NCI-H2171 treated with DMSO at 0.1 percent for 48 hours (cell line): ENCODE measurements at regions not wholly inside any gene's neighbourhood (a gene's known extent, or its start where the extent isn't known, plus 50 kb on each side); places are given as distances from the start of the nearest gene placed in this dataset.

Source experiments
- DNase-seq: peaks from one replicate; lab custom pipeline; 2025; lab: John Stamatoyannopoulos, UW

DNA sequence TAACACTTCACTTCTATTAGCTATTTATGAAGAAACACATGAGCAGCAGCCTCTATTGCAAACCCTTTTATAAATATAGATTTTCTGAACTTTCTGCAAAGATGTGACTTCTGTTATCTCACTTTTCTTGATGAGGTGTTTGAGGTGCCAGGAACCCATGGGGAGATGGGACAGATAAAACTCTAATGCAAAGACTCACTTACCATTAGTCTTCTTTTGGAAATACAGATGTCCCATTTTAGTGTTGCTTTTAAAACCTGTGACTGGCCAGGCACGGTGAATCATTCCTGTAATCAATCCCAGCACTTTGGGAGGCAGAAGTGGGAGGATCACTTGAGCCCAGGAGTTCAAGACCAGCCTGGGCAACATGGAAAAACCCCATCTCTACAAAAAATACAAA lies 171.3 kb upstream of the GAS1 start:
- DNase-seq, result no peak

DNA sequence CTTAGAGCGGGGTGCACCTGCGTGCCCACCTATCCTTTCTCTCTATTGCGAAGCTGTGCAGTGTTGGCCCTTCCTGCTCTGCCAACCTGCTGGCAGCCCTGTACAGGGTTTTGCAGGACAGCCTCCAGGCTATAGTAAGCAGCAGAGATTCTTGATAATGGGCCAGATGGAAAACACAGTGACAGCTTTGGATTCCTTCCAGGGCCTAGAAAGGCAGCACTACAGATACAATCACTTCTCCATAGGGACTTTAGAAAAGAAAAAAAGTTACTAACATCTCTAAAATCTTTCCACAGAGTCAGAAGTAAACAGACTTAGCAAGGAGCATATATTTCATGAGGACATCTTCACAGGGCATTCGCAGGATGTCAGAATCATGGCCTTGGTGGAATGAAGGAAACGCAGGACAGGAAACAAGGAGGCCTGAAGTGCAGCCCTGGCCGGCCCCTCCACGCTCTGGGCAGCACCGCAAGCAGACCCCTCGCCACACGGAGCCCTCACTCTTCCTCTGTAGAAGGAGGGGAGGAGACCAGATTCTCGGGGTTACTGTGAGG lies 172.1 kb upstream of the GAS1 start:
- peak; percentile 70 for DNase-seq

DNA sequence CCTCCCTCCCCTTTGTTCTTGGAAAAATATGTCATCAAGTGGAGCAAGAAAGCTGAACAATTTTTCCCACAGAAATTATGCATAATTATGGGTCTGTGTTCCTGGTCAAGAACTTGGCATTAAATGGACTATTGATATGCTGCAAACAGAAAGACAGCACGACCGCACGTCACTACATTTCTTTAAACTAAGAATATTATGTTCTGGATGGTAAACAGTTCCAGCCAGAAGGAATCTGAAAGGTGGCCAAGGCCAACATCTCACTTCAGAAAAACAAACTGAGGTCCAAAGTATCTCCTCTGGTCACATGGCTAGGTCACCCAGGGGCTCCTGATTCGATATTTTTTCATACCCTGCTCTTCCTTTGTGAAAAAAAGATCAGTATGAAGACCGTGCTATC lies 173.3 kb upstream of the GAS1 start:
- no peak for DNase-seq

DNA sequence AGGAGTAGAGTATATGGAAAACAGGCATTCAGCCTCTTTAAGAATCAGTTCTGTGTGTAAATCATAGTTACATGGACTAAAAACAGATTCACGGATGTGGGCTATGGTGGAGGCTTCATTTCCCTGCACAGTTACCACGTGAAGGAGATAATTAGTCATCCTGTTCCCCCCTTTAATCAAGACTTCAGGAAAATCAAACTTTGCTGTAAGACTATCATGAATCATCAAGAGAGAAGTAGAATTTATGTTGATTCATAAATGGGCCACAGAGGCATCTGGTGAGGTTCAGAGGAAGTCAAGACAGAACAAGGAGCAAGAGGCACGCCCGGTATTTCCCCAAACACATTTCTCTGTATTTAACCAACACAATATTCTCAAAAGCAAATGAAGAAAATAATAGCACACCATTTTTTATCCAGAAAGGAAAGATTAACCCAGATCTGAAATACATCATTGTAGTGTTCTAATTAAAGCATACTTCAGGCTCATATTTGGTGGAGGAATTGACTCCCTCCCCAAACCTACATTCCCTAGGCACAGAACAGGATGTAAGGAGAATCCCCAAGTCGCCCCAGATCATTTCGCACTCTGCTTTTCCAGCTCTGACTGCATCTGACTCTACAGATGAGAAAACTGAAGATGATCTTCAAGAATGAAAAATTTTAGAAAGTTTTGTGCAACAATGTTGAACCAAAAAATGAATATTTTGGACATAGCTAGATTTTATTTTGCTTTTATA lies 175.8 kb upstream of the GAS1 start:
- DNase-seq, result no peak

DNA sequence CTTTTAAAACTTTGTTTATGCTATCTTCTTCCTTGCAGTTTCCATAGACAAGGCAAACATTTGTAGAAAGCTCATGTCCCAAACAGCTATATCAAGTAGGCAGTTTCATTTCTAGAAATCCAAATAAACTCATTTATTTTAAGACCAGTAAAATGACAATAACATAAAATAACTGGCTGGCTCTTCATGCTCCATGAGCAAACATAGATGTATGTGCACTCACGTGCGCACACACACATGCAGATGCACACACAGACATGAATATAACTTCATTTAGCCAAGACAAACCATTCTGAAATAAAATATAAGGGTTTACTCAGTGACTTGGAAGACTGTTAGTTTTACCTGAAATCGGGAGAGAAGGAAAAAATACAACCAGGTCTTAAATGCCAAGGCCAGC lies 176.5 kb upstream of the GAS1 start:
- DNase-seq, result no peak

DNA sequence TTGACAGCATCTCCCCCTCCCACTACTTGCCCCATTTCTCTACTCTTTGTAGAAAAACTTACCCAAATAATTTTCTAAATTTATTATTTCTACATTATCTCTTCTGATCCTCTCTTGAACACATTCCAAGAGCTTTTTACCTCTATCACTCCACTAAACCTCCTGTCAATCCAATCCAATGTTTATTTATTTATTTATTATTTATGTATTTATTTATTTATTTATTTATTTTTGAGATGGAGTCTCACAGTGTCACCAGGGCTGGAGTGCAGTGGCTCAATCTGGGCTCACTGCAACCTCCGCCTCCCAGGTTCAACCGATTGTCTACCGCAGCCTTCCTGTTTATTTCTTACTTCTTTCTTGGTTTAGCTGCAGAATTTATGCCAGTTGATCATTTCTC lies 178.5 kb upstream of the GAS1 start:
- DNase-seq, result no peak

DNA sequence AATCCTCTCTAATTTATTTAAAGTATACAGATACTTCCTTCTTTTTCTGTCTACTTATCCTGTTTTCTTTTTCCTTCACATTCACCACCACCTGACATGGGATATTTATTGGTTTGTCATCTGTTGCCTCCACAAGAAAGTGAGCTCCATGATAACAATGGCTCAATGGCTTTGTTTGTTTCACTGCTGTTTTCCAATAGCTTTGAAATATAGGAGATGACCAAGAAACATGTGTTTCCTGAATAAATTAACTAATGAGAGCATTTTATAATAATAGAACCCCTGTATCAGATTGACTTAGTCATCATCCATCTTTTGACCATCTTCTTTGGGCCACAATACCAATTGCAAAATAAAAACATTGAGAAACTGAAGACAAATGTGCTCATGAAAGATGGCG lies 180.2 kb upstream of the GAS1 start:
- DNase-seq, result no peak

DNA sequence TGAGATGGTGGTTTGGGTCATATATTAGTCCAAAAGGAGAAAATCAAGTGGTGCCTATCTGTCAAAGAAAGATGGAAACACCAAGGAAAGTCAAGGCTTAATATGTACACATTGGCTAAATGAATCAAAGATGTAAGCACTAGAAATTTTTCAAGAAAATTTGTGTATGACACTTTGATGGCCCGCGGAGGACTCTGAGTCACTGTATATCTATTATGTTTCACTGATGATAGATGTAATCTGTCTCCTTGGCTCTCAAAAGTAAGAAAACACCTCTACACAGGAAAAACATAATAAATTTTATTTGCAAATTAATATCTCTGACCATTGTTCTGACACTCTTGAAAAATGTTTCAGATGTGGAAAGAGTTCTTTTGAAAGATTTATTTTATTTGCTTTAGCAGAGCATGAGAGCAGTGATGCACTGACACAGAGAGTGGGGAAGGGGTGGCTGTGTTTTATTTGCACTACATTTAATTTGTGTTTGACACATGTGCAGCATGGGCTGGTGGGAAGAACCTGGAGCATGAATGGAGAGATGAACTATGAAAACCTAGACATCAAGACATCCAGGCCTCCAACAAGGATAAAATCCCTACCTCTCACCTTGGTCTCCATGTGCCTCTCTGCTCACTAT lies 180.8 kb upstream of the GAS1 start:
- no peak for DNase-seq

DNA sequence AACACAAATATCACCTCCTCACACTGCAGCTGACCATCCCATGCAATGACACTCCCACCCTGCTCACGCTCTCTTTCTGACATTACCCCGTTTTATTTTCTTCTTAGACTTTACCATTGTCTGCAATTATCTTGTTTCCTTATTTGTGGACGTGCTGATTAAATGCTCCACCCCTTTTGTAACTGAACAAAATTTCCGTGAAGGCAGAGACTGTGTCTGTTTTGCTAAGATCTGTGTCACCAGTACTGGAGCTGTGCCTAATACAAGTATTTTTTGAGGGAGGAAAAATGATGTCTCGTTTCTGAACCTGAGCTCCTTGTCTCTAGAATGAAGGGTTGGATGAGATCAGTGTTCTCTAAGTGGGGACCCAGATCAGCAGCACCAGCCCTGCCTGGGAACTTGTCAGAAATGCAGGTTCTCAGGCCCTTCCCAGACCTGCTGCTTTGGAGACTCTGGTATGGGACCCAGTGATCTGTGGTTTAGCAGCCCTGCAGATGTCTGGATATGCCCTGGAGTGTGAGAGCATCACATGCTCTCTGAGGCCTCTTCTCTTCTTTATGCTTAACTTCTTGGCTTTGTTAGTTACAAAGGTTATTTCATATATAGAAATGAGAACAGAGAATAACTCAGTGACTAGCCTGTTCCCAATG lies 181.7 kb upstream of the GAS1 start:
- no peak for DNase-seq

DNA sequence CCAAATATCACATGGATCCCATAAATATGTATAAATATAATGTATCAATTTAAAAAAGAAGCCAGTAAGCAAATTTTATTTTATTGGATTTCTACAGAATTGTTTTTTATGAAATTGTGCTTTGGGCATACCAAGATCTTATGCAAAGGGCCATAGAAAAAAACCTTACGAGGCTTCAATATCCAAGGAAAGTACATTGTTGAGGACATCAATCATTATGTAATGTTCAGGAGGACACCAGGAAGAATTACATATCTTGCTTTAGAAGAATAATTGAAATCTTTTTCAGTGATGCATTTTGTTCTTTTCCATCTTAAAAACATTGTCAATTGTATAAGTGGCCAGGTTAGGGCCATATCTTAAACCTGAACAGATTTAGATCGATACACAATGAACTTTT lies 187.8 kb upstream of the GAS1 start:
- no peak for DNase-seq

DNA sequence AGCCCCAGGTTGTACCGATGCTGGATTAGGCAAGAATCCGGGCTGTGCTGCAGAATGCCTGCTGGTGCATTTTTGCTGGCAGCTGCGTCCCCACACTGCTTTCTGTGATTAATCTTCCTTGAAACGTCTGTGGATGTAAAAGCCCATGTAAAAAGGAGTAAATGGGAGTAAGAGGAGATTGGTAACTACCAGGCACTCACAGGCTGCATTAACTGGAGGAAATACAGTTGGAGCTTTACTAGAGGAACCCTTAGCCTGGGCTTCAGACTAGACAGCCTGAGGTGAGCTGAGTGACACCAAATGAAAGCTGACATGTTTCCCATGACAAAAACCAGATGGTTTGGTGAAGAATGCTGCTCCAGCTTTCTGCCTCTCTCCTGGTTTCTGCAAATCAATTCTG lies 190.4 kb upstream of the GAS1 start:
- peak; percentile 31 for DNase-seq

DNA sequence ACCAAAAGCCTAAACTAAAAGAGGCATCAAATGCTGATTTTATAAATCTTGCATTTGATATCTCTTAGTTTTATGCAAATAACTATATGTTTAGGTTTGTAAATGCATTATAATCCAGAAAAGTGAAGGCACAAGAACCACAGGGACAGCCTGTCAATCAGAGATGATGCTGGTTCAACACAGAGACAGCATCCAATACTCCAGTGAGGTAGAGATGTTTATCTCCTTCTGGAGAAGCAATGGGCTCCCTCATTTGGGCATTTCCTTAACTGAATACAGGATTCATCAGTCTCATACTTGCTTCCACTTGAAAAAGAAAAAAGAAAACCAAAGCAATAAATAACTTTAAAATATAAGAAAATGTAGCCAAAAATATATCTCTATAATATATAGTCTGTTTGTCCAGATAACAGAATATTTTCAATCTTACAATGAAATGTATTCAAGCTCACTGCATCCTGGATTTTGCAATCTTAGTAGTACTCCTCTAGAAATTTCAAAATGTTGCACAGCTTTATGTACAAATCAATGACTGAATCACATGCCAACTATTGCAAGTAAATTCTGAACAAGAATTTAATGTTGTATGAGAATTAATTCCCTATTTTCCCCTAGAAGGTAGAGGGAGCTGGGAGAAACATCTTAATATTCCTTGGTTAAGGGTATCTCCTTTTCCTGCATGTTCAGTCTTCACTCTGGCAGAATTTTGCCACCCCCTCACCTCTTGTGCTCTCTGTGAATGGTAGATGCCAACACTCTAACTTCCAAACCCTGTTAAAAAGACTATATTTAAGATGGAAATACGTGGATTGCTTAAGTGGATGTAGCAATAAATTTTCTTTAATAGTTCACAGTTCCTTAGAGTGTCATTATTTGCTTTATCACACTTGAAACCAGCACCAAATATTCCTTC lies 191.1 kb upstream of the GAS1 start:
- DNase-seq, result no peak

DNA sequence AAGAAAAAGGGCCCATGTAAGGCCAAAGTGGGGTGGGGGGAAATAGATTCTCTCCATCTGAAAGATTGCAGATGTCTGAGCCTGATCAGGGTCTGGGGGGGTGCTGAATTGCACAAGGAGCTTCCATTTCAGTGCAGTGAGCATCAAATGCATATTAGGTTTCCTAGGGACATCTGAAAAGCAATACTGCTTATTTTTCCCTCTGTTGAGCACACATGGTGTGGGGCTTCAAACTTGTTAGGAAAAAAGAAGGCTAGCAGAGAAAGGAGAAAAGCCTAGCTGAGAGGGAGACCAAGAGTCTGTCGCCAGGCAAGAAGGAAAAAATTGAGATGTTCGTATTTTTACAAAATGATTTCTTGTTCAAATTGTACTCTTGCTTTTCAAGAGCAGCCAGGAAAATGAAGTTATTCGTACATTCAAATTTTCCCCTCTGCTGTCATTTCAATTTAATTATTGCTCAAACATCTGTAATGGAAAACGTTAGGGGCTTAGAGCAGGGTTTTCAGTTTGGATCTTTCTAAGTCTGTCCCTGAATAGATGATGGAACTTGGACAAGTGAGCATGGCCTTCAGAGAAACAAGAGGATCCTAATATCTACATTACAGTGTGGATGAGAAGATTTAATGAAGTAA lies 191.9 kb upstream of the GAS1 start:
- no peak for DNase-seq

DNA sequence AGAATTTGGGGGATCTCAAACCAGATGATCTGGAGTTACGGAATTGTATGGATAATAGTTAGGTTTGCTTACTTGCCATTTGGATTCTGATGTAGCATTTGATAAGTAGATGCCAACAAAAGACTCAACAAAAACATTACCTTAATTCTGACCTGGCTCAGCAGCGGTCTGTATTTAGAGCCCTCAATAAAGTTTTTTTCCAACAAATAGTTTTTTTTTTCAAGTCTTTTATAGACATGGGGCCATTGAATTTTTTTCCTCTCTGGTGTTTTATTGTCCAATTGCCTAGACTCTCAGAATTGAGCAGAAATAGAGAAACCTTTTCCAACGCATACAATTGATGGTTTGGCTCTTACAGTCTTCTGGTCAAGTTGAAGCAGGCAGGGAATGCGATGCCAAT lies 192.8 kb upstream of the GAS1 start:
- DNase-seq, result no peak

DNA sequence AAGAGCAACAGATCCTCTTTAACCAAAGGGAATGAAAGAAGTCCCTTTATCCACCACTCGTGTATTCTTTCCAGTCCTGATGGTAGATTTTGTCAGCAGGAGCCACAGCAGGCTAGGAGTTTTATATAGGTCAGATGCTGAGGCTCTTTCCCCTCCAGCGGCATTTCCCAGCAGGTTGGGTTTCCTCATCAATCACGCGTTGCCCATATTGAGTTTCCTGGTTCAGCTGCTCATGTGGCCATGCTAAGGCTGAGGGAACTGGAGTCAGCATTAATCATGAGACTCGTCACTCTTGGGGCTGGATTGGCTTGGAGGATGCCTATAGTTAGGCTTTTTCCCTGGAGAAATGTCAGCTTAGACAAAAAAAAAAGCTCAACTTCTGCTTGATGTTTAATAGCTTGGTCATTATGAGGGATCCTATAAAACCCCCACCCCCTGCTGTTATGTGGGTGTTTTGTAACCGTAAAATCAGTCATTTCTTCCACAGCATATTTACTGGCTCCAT lies 193.4 kb upstream of the GAS1 start:
- DNase-seq, result peak; percentile 58

DNA sequence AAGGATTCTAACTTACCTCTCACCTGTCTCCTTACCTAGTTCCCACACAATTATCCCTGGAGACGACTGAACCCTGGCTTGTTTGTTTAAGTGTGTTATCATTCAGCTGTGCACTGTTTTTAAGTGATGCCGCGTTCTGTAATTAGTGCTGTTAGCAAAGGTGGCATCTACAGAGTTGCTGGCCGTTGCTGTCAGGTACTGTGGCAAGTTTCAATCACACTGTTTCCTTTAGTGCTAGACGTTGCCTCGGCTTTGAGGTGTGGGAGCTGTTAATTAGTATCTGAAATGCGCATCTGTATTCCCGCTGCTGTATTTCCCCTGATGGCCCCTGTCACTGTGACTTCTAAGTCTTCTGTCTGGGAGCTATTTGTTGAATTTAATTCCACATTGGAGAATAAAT lies 193.8 kb upstream of the GAS1 start:
- peak; percentile 45 for DNase-seq

DNA sequence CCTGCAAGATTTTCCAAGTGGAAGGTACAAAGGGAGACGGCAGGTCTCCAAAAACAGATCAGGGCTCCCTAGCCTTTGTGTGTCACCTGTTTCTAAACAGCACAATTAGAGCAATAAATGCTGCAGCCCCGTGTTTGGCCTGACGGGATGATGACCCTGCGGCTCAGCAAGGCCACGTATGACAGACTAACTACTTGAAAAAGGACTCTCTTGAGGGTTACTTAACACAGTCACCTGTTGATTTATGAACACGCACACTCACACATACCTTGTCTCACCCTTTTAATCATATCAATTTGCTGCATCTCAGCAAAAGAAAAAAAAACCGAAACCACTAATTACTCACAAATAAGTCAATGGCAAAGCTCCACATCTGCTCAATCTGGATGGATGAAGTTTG lies 199.6 kb upstream of the GAS1 start:
- no peak for DNase-seq

DNA sequence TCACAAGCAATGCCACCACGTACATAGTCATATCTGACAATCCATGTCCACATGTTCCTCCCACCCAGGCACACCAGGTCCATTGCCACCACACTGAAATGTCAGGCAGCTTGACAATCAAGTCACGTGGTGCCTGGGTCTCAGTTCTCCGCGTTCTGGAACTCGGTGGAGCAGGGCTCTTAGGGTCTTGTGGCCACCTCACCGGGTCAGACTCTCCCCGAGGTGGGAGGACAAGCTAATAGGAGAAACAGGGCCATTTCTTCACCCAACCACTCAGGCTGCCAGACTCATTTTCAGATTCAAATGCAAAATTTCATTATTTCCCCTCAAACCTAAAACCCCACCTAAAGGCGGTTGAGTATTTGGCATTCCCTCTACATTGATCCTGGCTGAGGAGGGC lies 200.5 kb upstream of the GAS1 start:
- DNase-seq, result no peak

DNA sequence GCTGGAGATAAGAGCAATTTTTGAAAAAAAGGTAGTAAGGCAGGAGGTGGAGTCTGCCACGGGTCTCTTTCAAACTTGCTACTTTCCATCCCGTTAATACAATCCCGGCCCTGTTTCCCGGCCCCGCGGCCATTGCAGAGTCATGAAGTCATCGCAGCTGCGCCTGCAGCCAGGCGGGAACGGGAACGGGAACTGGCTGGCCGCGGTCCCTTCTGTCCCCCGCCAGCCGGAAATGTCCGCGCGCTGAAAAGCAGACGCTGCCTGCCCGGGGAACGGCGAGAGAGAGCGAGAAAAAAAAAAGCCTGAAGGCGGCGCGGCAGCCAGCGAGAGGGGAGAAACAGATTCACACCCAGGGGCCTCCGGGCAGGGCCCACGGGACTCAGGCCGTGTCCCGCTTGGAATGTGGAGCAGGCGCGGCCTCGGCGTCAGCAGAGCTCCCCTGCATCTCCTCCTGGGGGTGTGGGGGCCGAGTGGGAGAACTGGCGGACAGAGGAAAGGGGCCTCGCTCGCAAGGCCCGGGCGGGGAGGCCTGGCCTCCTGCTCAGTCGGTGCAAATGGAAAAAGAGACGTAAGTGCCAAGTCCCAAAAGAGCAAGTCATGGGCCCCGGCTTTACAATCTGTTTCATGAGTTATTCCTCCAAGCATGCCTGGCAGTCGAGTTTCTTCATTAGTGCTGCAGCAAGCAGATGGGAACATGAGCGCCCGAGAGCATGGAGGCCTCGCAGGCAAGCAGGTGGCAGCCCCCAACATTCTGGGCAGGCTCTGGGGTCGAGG lies 201.2 kb upstream of the GAS1 start:
- DNase-seq, result peak; percentile 33

DNA sequence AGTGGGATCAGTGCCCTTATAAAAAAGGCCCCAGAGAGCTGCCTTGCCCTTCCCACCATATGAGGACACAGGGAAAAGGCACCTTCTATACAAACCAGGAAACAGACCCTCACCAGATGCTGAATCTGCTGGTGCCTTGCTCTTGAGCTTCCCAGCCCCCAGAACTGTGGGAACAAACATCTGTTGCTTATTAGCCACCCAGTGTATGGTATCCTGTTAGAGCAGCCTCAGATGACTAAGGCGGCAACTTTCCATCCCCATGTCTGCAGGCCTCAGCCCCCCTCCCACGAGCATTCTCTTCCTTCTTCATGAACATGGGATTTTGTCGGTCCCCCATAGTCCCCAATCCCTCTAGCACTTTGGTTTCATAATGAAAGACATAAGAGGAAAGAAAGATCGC lies 202.5 kb upstream of the GAS1 start:
- DNase-seq, result no peak

DNA sequence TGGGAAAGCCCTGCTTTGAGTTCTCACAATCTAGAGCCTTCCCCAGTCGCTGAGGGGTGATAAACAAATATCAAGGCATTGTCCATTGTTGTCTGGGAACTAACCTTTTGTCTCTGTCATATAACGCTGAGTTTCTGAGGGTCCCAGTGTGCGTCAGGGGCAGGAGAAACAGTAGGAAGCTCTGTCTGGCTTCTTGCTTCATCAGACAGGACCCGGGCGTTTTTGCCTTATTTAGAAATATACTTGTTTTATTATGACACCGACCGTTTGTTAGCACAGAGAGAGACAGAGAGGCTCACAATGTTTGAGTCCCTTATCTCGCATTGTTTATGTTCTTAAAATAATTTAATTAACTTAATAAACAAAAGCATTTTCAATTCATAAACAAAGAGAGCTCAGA lies 204.9 kb upstream of the GAS1 start:
- no peak for DNase-seq
